ENCODE measurements at regions not wholly inside any gene's neighbourhood (a gene's known extent, or its start where the extent isn't known, plus 50 kb on each side); places are given as distances from the start of the nearest gene placed in this dataset.

GRCh38 chr10:36351159-36351558 lies 709.1 kb upstream of the FZD8 start:
- no peak for TF ChIP-seq CTCF (IDR thresholded peaks at IDR 0.05; ENCODE audit: low read length)
- TF ChIP-seq EZH2phosphoT487 (IDR thresholded peaks at IDR 0.05; ENCODE audit: low read length), result no peak

All from MM.1S (cell line).